IPS-20b (cell line): ENCODE measurements at regions not wholly inside any gene's neighbourhood (a gene's known extent, or its start where the extent isn't known, plus 50 kb on each side); places are given as distances from the start of the nearest gene placed in this dataset.

Experiments
- H3K27ac ChIP-seq: one replicate; pipeline ENCODE4 v1.5.1; 2013; ENCODE audit warnings: low read length
- H3K27me3 ChIP-seq: 2 replicates; pipeline ENCODE4 v1.6.1; 2013; ENCODE audit warnings: mild to moderate bottlenecking, low read length, inconsistent platforms; ENCODE audit not compliant: insufficient read depth
- H3K36me3 ChIP-seq: 2 replicates; pipeline ENCODE4 v1.6.1; 2013; ENCODE audit warnings: low read depth, mild to moderate bottlenecking, inconsistent platforms, low read length, moderate library complexity; ENCODE audit not compliant: insufficient read depth
- H3K4me1 ChIP-seq: 2 replicates; pipeline ENCODE4 v1.6.1; 2013; ENCODE audit warnings: mild to moderate bottlenecking, control low read depth, inconsistent platforms, low read length, moderate library complexity; ENCODE audit not compliant: insufficient read depth
- H3K4me3 ChIP-seq: 2 replicates; pipeline ENCODE4 v1.5.1; 2013; ENCODE audit warnings: mild to moderate bottlenecking, low read length, inconsistent platforms
- H3K9ac ChIP-seq: 2 replicates; pipeline ENCODE4 v1.6.1; 2013; ENCODE audit warnings: low read depth, mild to moderate bottlenecking, inconsistent platforms, low read length, moderate library complexity
- H3K9me3 ChIP-seq: 2 replicates; pipeline ENCODE4 v1.6.1; 2013; ENCODE audit warnings: mild to moderate bottlenecking, low read depth, low read length, inconsistent platforms; ENCODE audit not compliant: insufficient read depth

- Histone ChIP-seq H3K27me3 (no peaks in the 10 kb centered on the region), H3K9ac (no peak overlapping the region), H3K4me3 (no peak overlapping the region), H3K9me3 (no peaks in the 10 kb centered on the region), H3K36me3 (no peaks in the 10 kb centered on the region), H3K27ac (no peak overlapping the region), H3K4me1 (peaks cover 4% of the 10 kb centered on the region; the same call in 1 of the 2 replicates)
Measured at GRCh38 chr12:97005174-97005573, 98.1 kb downstream of the NEDD1 start.

- Histone ChIP-seq H3K4me3 (no peak overlapping the region), H3K9ac (no peak overlapping the region), H3K9me3 (no peaks in the 10 kb centered on the region), H3K36me3 (no peaks in the 10 kb centered on the region), H3K27me3 (no peaks in the 10 kb centered on the region), H3K4me1 (peaks cover 4% of the 10 kb centered on the region; the same call in 1 of the 2 replicates), H3K27ac (no peak overlapping the region)
Measured at GRCh38 chr12:97005646-97006045, 98.6 kb downstream of the NEDD1 start.

GRCh38 chr12:97006585-97006984, 99.5 kb downstream of the NEDD1 start:
- Histone ChIP-seq H3K4me3 (no peak overlapping the region), H3K4me1 (peaks cover 4% of the 10 kb centered on the region; the same call in 1 of the 2 replicates), H3K9ac (no peak overlapping the region), H3K36me3 (no peaks in the 10 kb centered on the region), H3K27me3 (no peaks in the 10 kb centered on the region), H3K9me3 (peaks cover under 1% of the 10 kb centered on the region), H3K27ac (no peak overlapping the region)

- peaks cover 17% of the 10 kb centered on the region for H3K9me3 ChIP-seq
- no peak overlapping the region for H3K27ac ChIP-seq
- no peaks in the 10 kb centered on the region for H3K36me3 ChIP-seq
- H3K27me3 ChIP-seq: no peaks in the 10 kb centered on the region
- no peak overlapping the region for H3K4me3 ChIP-seq
- no peaks in the 10 kb centered on the region for H3K4me1 ChIP-seq
- H3K9ac ChIP-seq: no peak overlapping the region
Measured at GRCh38 chr12:97016163-97016562, 109.1 kb downstream of the NEDD1 start.

GRCh38 chr12:97017213-97017612, 110.2 kb downstream of the NEDD1 start:
- Histone ChIP-seq H3K9me3 (peaks cover 10% of the 10 kb centered on the region), H3K4me3 (no peak overlapping the region), H3K4me1 (no peaks in the 10 kb centered on the region), H3K27me3 (no peaks in the 10 kb centered on the region), H3K27ac (no peak overlapping the region), H3K9ac (no peak overlapping the region), H3K36me3 (no peaks in the 10 kb centered on the region)

GRCh38 chr12:97022536-97023230, 115.6 kb downstream of the NEDD1 start:
- H3K9me3 ChIP-seq: no peaks in the 10 kb centered on the region
- H3K4me1 ChIP-seq: peaks cover 5% of the 10 kb centered on the region; the same call in 1 of the 2 replicates
- H3K27ac ChIP-seq: no peak overlapping the region
- no peak overlapping the region for H3K4me3 ChIP-seq
- H3K36me3 ChIP-seq: no peaks in the 10 kb centered on the region
- no peaks in the 10 kb centered on the region for H3K27me3 ChIP-seq
- H3K9ac ChIP-seq: no peak overlapping the region

GRCh38 chr12:97024393-97024792, 117.3 kb downstream of the NEDD1 start:
- Histone ChIP-seq H3K4me3 (no peak overlapping the region), H3K9ac (no peak overlapping the region), H3K36me3 (no peaks in the 10 kb centered on the region), H3K27ac (no peak overlapping the region), H3K27me3 (no peaks in the 10 kb centered on the region), H3K9me3 (no peaks in the 10 kb centered on the region), H3K4me1 (peaks cover 6% of the 10 kb centered on the region; the same call in 1 of the 2 replicates)

GRCh38 chr12:97026901-97027300, 119.8 kb downstream of the NEDD1 start:
- no peak overlapping the region for H3K9ac ChIP-seq
- H3K4me3 ChIP-seq: no peak overlapping the region
- H3K27me3 ChIP-seq: no peaks in the 10 kb centered on the region
- peaks cover 6% of the 10 kb centered on the region; the same call in 1 of the 2 replicates for H3K4me1 ChIP-seq
- H3K9me3 ChIP-seq: no peaks in the 10 kb centered on the region
- H3K36me3 ChIP-seq: no peaks in the 10 kb centered on the region
- no peak overlapping the region for H3K27ac ChIP-seq

GRCh38 chr12:97027482-97027881, 120.4 kb downstream of the NEDD1 start:
- no peaks in the 10 kb centered on the region for H3K36me3 ChIP-seq
- peaks cover 6% of the 10 kb centered on the region; the same call in 1 of the 2 replicates for H3K4me1 ChIP-seq
- H3K27ac ChIP-seq: no peak overlapping the region
- no peak overlapping the region for H3K4me3 ChIP-seq
- H3K9me3 ChIP-seq: no peaks in the 10 kb centered on the region
- H3K27me3 ChIP-seq: no peaks in the 10 kb centered on the region
- no peak overlapping the region for H3K9ac ChIP-seq

GRCh38 chr12:97038131-97038530, 131.1 kb downstream of the NEDD1 start:
- H3K27ac ChIP-seq: no peak overlapping the region
- H3K27me3 ChIP-seq: no peaks in the 10 kb centered on the region
- H3K36me3 ChIP-seq: no peaks in the 10 kb centered on the region
- H3K9me3 ChIP-seq: no peaks in the 10 kb centered on the region
- H3K4me1 ChIP-seq: no peaks in the 10 kb centered on the region
- H3K9ac ChIP-seq: no peak overlapping the region
- H3K4me3 ChIP-seq: no peak overlapping the region

- H3K36me3 ChIP-seq: no peaks in the 10 kb centered on the region
- no peaks in the 10 kb centered on the region for H3K9me3 ChIP-seq
- H3K4me1 ChIP-seq: no peaks in the 10 kb centered on the region
- H3K27me3 ChIP-seq: no peaks in the 10 kb centered on the region
- no peak overlapping the region for H3K9ac ChIP-seq
- no peak overlapping the region for H3K4me3 ChIP-seq
- no peak overlapping the region for H3K27ac ChIP-seq
Measured at GRCh38 chr12:97038834-97039233, 131.8 kb downstream of the NEDD1 start.

- Histone ChIP-seq H3K27ac (no peak overlapping the region), H3K9ac (no peak overlapping the region), H3K36me3 (no peaks in the 10 kb centered on the region), H3K4me3 (no peak overlapping the region), H3K4me1 (peaks cover 19% of the 10 kb centered on the region; the same call in 1 of the 2 replicates), H3K27me3 (no peaks in the 10 kb centered on the region), H3K9me3 (no peaks in the 10 kb centered on the region)
Measured at GRCh38 chr12:97046901-97047300, 139.8 kb downstream of the NEDD1 start.
